HG03442 (cell line): ENCODE measurements at regions not wholly inside any gene's neighbourhood (a gene's known extent, or its start where the extent isn't known, plus 50 kb on each side); places are given as distances from the start of the nearest gene placed in this dataset.

ENCODE experiments used
- ATAC-seq: cut with Tn5 transposase; IDR thresholded peaks from one replicate; pipeline ENCODE4 v1.9.1; 2021; ENCODE audit warnings: mild to moderate bottlenecking, moderate library complexity; ENCODE audit not compliant: unreplicated experiment

GRCh38 chrY:21149971-21150370 lies 361.2 kb upstream of the RBMY1B start:
- ATAC-seq, result no peak

DNA sequence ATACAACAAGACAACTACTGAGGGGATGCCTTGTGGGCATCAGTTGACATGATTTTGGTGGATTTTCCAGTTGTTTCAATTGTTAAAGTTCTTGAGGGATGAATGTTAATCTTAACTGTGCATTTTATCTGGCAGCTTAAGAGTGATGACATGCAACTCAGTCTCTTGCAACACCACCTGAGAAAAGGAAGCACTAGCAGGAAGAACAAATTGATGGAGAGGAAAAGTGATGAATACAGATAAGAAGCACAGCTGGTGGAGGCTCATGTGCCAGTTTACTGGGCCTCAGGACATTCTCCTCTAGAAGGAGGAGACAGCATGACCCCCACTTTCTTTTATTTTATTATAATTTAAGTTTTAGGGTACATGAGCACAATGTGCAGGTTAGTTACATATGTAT lies 341.3 kb upstream of the RBMY1B start:
- no peak for ATAC-seq

DNA sequence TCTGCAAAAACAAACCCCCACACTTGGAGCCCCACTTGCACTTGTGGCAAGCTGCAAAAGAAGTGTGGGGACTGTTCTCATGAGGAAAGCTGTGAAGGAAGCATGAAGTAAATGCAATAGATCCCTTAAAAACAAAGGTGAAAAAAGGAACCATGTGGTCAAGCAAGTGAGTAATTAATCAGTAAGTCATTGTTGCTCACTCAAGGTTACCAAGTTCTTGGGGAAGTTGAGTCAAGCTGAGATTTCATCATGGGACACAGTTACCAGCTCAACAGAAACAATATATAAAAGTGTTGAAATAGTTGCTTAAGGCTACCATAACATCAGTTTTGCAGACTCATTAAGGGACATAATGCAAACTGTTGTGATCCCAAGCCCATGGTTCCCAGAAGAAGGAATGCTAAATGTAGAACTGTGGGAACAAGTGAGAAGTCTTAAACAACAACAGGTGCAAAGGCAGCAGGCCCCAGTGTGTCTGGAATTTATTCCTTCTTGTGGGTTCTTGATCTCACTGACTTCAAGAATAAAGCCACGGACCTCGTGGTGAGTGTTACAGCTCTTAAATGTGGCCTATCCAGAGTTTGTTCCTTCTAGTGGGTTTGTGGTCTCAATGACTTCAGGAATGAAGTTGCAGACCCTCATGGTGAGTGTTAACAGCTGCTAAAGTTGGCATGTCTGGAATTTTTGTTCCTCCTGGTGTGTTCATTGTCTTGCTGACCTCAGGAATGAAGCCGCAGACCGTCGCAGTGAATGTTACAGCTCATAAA lies 336.3 kb upstream of the RBMY1B start:
- no peak for ATAC-seq

DNA sequence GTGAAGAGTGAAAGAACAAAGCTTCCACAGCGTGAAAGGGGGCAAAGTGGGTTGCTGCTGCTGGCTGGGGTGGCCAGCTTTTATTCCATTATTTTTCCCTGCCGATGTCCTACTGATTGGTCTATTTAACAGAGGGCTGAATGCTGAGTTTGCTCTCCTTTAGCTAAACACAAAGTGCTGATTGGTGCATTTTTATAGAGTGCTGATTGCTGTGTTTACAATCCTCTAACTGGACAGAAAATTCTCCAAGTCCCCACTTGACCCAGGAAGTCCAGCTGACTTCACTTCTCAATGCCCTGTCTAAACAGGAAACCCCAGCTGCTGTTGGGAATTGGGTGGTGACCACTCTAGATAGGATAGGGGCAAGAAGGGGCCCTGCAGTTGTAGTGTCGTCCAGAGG lies 335.6 kb upstream of the RBMY1B start:
- no peak for ATAC-seq

GRCh38 chrY:21177306-21177800 lies 333.8 kb upstream of the RBMY1B start:
- ATAC-seq, result no peak

- no peak for ATAC-seq
Observed at GRCh38 chrY:21178281-21178680, 332.9 kb upstream of the RBMY1B start.

DNA sequence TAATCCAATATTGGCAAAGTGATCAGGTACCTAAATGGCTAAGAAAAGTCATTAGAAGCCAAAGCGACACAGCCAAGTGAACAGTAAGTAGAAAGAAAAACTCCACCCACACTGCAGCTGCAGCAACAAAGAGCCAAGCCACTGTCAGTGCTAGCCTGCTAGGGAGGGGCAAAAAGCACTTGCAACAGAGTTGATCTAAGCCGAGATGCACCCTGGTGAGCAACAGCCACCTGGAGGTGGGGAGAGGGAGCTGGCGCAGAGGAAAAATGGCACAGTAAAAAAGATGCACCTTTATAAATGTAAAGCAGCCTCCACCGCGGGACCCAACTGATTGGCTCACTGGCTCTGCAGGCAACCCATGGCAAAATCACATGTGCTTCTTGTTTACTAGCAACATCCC lies 330.2 kb upstream of the RBMY1B start:
- ATAC-seq, result no peak

DNA sequence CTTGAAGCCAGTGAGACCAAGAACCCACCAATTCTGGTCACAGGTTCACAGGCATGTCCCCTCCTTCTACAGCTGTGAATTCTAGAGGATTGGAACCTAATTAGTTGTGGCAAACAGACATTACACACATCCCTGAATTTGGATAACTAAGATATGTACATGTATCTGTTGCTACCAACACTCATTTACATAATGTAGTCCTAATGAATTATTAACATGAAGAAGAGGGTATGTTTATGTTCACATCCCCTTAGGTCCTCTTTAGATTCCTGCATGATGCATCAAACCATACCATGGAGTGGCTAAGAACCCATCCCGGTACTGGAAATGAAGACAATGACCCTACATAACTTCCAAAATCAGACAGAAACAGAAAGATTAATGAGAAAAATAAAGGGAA lies 326.9 kb upstream of the RBMY1B start:
- ATAC-seq, result no peak

DNA sequence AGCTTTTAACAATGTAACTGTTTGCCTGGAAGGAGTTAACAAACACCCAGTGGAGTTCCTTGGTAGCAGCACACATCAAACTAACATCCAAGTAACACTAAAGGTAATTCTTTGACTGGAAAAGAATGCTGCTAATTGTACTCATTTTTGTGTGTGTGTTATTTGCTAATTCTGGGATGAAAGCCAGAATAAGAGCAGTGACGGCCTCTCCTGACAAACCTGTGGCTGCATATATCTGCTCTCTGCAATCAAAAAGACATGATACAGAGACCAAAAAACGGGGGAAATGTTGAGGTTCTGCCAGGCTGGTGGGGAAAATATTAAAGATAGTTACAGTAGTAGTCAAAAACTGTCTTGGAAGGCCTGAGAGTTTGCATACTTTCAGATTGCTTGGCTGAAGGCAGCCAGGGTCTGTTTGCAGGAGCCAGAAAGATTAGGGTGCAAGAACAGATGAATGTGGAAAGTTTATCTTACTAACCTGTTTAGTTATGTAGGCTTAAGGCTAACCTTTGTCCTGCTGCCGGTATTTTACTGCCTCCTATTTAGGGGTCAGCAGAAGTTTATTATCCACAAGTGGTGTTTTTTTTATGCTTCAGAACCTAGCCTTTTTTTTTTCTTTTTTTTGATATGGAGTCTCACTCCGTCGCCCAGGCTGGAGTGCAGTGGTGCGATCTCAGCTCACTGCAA lies 325.6 kb upstream of the RBMY1B start:
- ATAC-seq, result no peak

- ATAC-seq, result no peak
Observed at GRCh38 chrY:21192694-21193093, 318.4 kb upstream of the RBMY1B start.

- ATAC-seq, result no peak
Observed at GRCh38 chrY:21200246-21200645, 310.9 kb upstream of the RBMY1B start.

DNA sequence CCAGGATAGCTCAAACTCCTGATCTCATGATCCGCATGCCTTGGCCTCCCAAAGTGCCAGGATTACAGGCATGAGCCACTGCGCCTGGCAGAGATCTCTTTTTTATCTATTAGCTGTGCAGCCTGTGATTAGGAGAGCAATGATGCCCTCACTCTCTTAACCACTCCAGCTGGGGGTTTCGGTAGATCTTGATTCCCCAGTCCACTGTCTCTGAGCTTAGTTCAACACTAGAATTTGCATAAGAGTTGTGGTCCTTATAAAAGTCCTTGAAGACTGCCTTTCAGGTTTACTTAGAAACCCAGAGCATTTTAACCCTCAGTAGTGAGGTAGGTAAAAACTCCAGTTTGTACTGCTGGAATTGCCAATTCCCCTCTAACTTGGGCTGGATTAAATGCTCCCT lies 283.3 kb upstream of the RBMY1B start:
- peak; percentile 96 for ATAC-seq

DNA sequence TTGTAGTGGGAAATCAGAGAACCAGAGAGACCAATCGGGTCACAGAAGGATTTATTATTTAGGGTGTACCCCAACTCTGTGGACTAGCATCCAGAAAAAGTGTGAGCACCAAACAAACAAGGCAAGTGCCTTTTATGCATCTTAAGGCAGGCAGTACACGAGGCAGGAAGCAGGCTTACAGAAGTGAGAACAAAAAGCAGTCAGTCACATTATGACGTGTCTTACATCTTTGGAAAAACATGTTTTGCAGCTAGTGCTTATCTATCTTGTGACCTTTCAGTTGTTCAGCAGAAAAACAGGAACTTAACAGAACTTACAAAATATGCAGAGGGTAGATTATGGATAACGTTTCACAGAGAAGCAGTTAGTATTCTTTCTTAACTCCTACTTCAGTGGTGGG lies 270.9 kb upstream of the RBMY1B start:
- peak; percentile 97 for ATAC-seq

- no peak for ATAC-seq
Observed at GRCh38 chrY:21240662-21241310, 270.4 kb upstream of the RBMY1B start.

GRCh38 chrY:21242793-21243192 lies 268.3 kb upstream of the RBMY1B start:
- no peak for ATAC-seq

DNA sequence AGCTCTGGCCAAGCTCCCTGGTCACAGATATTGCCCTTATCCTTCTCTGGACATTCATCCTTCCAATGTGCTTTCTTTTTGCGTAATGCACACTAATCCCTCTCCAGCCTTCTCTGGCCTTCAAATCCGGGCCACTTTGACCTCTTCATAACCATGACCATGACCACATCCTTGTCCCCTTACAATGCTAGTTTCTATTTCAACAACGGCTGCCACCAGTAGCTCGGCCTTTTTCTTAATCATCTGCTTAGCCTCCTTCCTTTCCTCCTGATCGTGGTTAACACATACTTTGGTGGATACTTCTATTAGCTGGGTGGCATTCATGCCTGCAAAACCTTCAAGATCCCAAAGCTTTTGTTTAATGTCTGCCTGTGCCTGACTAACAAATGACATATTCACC lies 264.4 kb upstream of the RBMY1B start:
- no peak for ATAC-seq

DNA sequence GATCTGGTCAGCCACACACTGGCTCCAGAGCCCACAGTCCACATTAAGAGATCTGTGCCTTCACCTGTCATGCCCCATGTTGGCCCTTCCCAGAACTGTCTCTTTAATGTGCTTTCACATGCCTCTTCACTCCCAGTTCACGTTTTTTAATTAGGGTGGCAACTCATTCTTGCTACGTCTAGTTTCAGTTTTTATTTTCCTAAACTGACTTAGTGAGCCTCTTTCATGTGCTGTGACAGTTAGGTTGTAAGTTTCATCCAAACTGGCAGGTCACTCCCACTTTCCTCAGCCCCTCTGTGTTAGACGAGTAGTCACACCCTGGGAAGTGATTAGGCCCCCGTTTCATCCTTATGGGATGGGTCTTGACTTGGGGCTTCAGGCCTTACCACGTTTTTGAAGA lies 262.5 kb upstream of the RBMY1B start:
- no peak for ATAC-seq

DNA sequence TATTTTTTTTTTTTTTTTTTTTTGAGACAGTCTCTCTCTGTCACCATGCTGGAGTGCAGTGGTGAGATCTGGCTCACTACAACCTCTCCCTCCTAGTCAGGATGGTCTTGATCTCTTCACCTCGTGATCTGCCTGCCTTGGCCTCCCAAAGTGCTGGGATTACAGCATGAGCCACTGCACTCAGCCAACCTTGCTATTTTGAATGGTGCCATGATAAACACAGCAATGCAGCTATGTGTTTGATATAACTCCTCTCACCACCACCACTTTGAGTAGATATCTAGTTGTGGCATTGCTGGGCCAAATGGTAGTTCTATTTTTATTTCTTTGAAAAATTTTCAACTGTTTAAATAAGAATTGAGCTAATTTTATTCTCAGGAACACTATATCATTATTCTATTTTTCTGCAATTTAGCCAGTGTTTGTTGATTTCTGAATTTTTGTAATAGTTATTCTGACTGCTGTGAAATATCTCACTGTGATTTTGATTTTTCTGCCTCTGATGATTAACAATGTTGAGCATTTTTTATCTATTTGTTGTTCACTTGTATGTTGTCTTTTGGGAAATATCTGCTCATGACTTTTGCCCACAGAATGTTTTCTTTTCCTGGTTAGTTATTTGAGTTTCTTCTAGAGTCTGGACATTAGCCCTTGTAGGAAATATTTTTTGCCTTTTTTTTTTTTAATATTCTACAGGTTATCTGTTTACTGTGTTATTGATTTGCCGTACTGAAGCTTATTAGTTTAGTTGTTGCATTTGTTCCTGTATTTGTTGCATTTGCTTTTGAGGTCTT lies 257.5 kb upstream of the RBMY1B start:
- ATAC-seq, result no peak

GRCh38 chrY:21254476-21254875 lies 256.7 kb upstream of the RBMY1B start:
- no peak for ATAC-seq

- ATAC-seq, result peak; percentile 91
Observed at GRCh38 chrY:21256820-21257219, 254.3 kb upstream of the RBMY1B start.

- no peak for ATAC-seq
Observed at GRCh38 chrY:21259707-21260106, 251.4 kb upstream of the RBMY1B start.
